WERI-Rb-1 (cell line): ENCODE measurements at regions not wholly inside any gene's neighbourhood (a gene's known extent, or its start where the extent isn't known, plus 50 kb on each side); places are given as distances from the start of the nearest gene placed in this dataset.
"Not testable (repeated sequence)": the region's sequence is repeated elsewhere in the genome, so short reads cannot be mapped to it uniquely, and the experiment has no call there.

ENCODE experiments used
- DNase-seq: peaks from one replicate; pipeline ENCODE4 v3.0.0-alpha.2; 2020
- H3K27ac ChIP-seq: fragments of 250-450 bp; sonication (Bioruptor Pico); 2 replicates; pipeline ENCODE4 v1.5.1; 2020; ENCODE audit warnings: mild to moderate bottlenecking, moderate library complexity
- H3K27me3 ChIP-seq: fragments of 250-450 bp; sonication (Bioruptor Pico); 2 replicates; pipeline ENCODE4 v1.5.1; 2021; ENCODE audit warnings: mild to moderate bottlenecking, low read depth, moderate library complexity; ENCODE audit not compliant: insufficient read depth, severe bottlenecking
- H3K36me3 ChIP-seq: fragments of 250-450 bp; sonication (Bioruptor Pico); 2 replicates; pipeline ENCODE4 v1.5.1; 2020; ENCODE audit warnings: mild to moderate bottlenecking, moderate library complexity
- H3K4me3 ChIP-seq: 2 replicates; pipeline ENCODE4 v1.5.1; 2011; ENCODE audit warnings: low read depth, mild to moderate bottlenecking, control low read depth, low read length
- H3K9me3 ChIP-seq: fragments of 250-450 bp; sonication (Bioruptor Pico); 2 replicates; pipeline ENCODE4 v1.5.1; 2021; ENCODE audit warnings: mild to moderate bottlenecking, moderate library complexity; ENCODE audit not compliant: severe bottlenecking
- CTCF ChIP-seq: IDR thresholded peaks from 2 replicates; pipeline ENCODE4 v1.5.1; 2011; ENCODE audit warnings: low read depth, mild to moderate bottlenecking, control low read depth, inconsistent platforms, low read length

GRCh38 chr14:23763394-23763793, 127.2 kb downstream of the DHRS2 start:
- Histone ChIP-seq H3K9me3 (no peaks in the 10 kb centered on the region), H3K27ac (no peak overlapping the region), H3K4me3 (no peak overlapping the region), H3K36me3 (no peaks in the 10 kb centered on the region), H3K27me3 (no peaks in the 10 kb centered on the region)
- DNase-seq, result no peak
- no peak for TF ChIP-seq CTCF

- H3K4me3 ChIP-seq, result no peak overlapping the region
These were observed 130.7 kb downstream of the DHRS2 start for GRCh38 chr14:23766737-23767401.

GRCh38 chr14:23769221-23769728, 133.1 kb downstream of the DHRS2 start:
- H3K27me3 ChIP-seq, H3K27ac ChIP-seq, H3K9me3 ChIP-seq, H3K36me3 ChIP-seq, H3K4me3 ChIP-seq: not testable (repeated sequence)
- DNase-seq, result peak; percentile 20

More at GRCh38 chr14:23766737-23767401, 130.7 kb downstream of the DHRS2 start:
- no peak overlapping the region for H3K27ac ChIP-seq
- no peaks in the 10 kb centered on the region for H3K9me3 ChIP-seq
- TF ChIP-seq CTCF, result no peak
- DNase-seq, result no peak
- H3K36me3 ChIP-seq, result no peaks in the 10 kb centered on the region
- H3K27me3 ChIP-seq, result no peaks in the 10 kb centered on the region

- Histone ChIP-seq H3K4me3 (no peak overlapping the region), H3K27ac (no peak overlapping the region), H3K9me3 (no peaks in the 10 kb centered on the region), H3K27me3 (no peaks in the 10 kb centered on the region), H3K36me3 (no peaks in the 10 kb centered on the region)
- no peak for TF ChIP-seq CTCF
- no peak for DNase-seq
These were observed 137.8 kb downstream of the DHRS2 start for GRCh38 chr14:23773981-23774380.

GRCh38 chr14:23776296-23776695, 140.1 kb downstream of the DHRS2 start:
- Histone ChIP-seq H3K4me3 (no peak overlapping the region), H3K27me3 (no peaks in the 10 kb centered on the region), H3K27ac (no peak overlapping the region), H3K9me3 (no peaks in the 10 kb centered on the region), H3K36me3 (no peaks in the 10 kb centered on the region)
- DNase-seq, result no peak
- TF ChIP-seq CTCF, result no peak

- no peaks in the 10 kb centered on the region for H3K27me3 ChIP-seq
- H3K27ac ChIP-seq, result no peak overlapping the region
- no peak overlapping the region for H3K4me3 ChIP-seq
- TF ChIP-seq CTCF, result no peak
- no peak for DNase-seq
- no peaks in the 10 kb centered on the region for H3K9me3 ChIP-seq
- no peaks in the 10 kb centered on the region for H3K36me3 ChIP-seq
These were observed 149.0 kb downstream of the DHRS2 start for GRCh38 chr14:23785208-23785607.
